CD4-positive, alpha-beta T cell (primary cell): ENCODE measurements at regions not wholly inside any gene's neighbourhood (a gene's known extent, or its start where the extent isn't known, plus 50 kb on each side); places are given as distances from the start of the nearest gene placed in this dataset.

Experiments
- ATAC-seq: fragments of 200-7000 bp; cut with Tn5 transposase; one replicate; pipeline ENCODE4 v1.10.0; 2022; ENCODE audit warnings: mild to moderate bottlenecking; ENCODE audit not compliant: poor library complexity
- CTCF ChIA-PET: fragments of 350-600 bp; sonication (Branson Sonifier 250); formaldehyde crosslinking; loops from one replicate; lab custom pipeline; 2021; ENCODE audit warnings: antibody characterized with exemption, inconsistent platforms; lab: Charles Lee
- POLR2A ChIA-PET: fragments of 350-600 bp; sonication (Branson Sonifier 250); formaldehyde crosslinking; loops from one replicate; lab custom pipeline; 2021; ENCODE audit warnings: antibody characterized with exemption, inconsistent platforms; lab: Charles Lee
- DNase-seq, 14 experiments: peaks; one replicate each; pipeline ENCODE4 v3.0.0-alpha.2; 2013 to 2020; ENCODE audit warnings: mixed read lengths in 2 of 14
- H3K27ac ChIP-seq, 2 donors: one replicate each; pipeline versions ENCODE4 v1.5.1 to v1.7.0; 2013; ENCODE audit warnings: low read length in 2 of 2, low read depth in 1 of 2, mild to moderate bottlenecking in 1 of 2
- H3K27me3 ChIP-seq, 2 experiments: 1 replicate in 1 of 2; 2 replicates in 1 of 2; pipeline versions ENCODE4 v1.6.1 to v1.7.0; 2013; ENCODE audit warnings: low read length in 2 of 2, control low read depth in 1 of 2, mild to moderate bottlenecking in 1 of 2, moderate library complexity in 1 of 2; ENCODE audit not compliant: insufficient read depth in 2 of 2, control insufficient read depth in 1 of 2
- H3K36me3 ChIP-seq: one replicate; pipeline ENCODE4 v1.6.1; 2013; ENCODE audit warnings: low read length, control low read depth; ENCODE audit not compliant: insufficient read depth
- H3K4me1 ChIP-seq: one replicate; pipeline ENCODE4 v1.6.1; 2013; ENCODE audit warnings: low read length, control low read depth; ENCODE audit not compliant: insufficient read depth
- H3K4me3 ChIP-seq: one replicate; pipeline ENCODE4 v1.5.1; 2013; ENCODE audit warnings: mild to moderate bottlenecking, low read length, moderate library complexity
- H3K9me3 ChIP-seq, 2 experiments: 1 replicate in 1 of 2; 2 replicates in 1 of 2; pipeline versions ENCODE4 v1.6.1 to v1.7.0; 2013; ENCODE audit warnings: low read length in 2 of 2, mild to moderate bottlenecking in 2 of 2, control low read depth in 1 of 2, moderate library complexity in 1 of 2; ENCODE audit not compliant: control insufficient read depth in 1 of 2, insufficient read depth in 1 of 2
- H3K27ac Mint-ChIP-seq: one replicate; pipeline ENCODE4 v1.8.0; 2020; ENCODE audit warnings: mixed read lengths
- H3K27me3 Mint-ChIP-seq: one replicate; pipeline ENCODE4 v1.8.0; 2021; ENCODE audit warnings: mixed read lengths
- H3K36me3 Mint-ChIP-seq: one replicate; pipeline ENCODE4 v1.8.0; 2021; ENCODE audit warnings: low read depth, mixed read lengths
- H3K4me1 Mint-ChIP-seq: one replicate; pipeline ENCODE4 v1.8.0; 2021; ENCODE audit warnings: low read depth, mixed read lengths
- H3K4me3 Mint-ChIP-seq: one replicate; pipeline ENCODE4 v1.8.0; 2020; ENCODE audit warnings: mild to moderate bottlenecking, mixed read lengths
- H3K9me3 Mint-ChIP-seq: one replicate; pipeline ENCODE4 v1.8.0; 2020; ENCODE audit warnings: mixed read lengths
- CTCF ChIP-seq: fragments of 200-600 bp; IDR thresholded peaks from one replicate; pipeline ENCODE4 v1.8.0; 2022; ENCODE audit warnings: antibody characterized with exemption, mild to moderate bottlenecking
- intact Hi-C, 2 experiments: fragments of 100-400 bp; cut with DNase I in 1 of 2; cut with micrococcal nuclease in 1 of 2; formaldehyde crosslinking; loops; one replicate each; pipeline versions ENCODE4 v1.15.1 to v1.9.0; 2023 to 2025; cut with DNase I, micrococcal nuclease

GRCh38 chr4:96784336-96784735 lies 944.4 kb downstream of the PDHA2 start:
- no peaks in the 10 kb centered on the region for H3K36me3 Mint-ChIP-seq
- intact Hi-C loops = no loop called here
- no peaks in the 10 kb centered on the region for H3K27me3 Mint-ChIP-seq
- DNase-seq (no peak), ATAC-seq (no peak)
- Histone ChIP-seq H3K27me3 (no peaks in the 10 kb centered on the region), H3K36me3 (no peaks in the 10 kb centered on the region), H3K4me3 (no peak overlapping the region), H3K27ac (no peak overlapping the region), H3K9me3 (no peaks in the 10 kb centered on the region), H3K4me1 (no peaks in the 10 kb centered on the region)
- ChIA-PET POLR2A (interaction anchor here (0.5 kb wide), 1 partner anchor 127 kb away, joined by 3 read pairs; no protein-coding TSS in a partner anchor), CTCF (no interaction called here)
- no peak overlapping the region for H3K4me3 Mint-ChIP-seq
- H3K9me3 Mint-ChIP-seq = peaks cover 2% of the 10 kb centered on the region
- TF ChIP-seq CTCF = no peak
- no peak overlapping the region for H3K27ac Mint-ChIP-seq
- no peaks in the 10 kb centered on the region for H3K4me1 Mint-ChIP-seq

GRCh38 chr4:96786306-96786705 lies 946.4 kb downstream of the PDHA2 start:
- no peak for ATAC-seq
- H3K27me3 ChIP-seq = no peaks in the 10 kb centered on the region
- no peaks in the 10 kb centered on the region for H3K36me3 Mint-ChIP-seq
- H3K27me3 Mint-ChIP-seq = no peaks in the 10 kb centered on the region
- no peaks in the 10 kb centered on the region for H3K36me3 ChIP-seq
- peaks cover 2% of the 10 kb centered on the region for H3K9me3 Mint-ChIP-seq
- H3K4me1 Mint-ChIP-seq = no peaks in the 10 kb centered on the region
- no peak overlapping the region for H3K27ac ChIP-seq
- ChIA-PET CTCF (no interaction called here), POLR2A (no interaction called here)
- H3K4me1 ChIP-seq = no peaks in the 10 kb centered on the region
- TF ChIP-seq CTCF = no peak
- no peak overlapping the region for H3K4me3 ChIP-seq
- DNase-seq = no peak
- H3K27ac Mint-ChIP-seq = no peak overlapping the region
- H3K4me3 Mint-ChIP-seq = no peak overlapping the region
- intact Hi-C loops = no loop called here
- H3K9me3 ChIP-seq = no peaks in the 10 kb centered on the region

- CTCF ChIA-PET = no interaction called here
- intact Hi-C loops = no loop called here
Observed at GRCh38 chr4:96787766-96788165, 947.9 kb downstream of the PDHA2 start.

More at GRCh38 chr4:96787766-96788165, 947.9 kb downstream of the PDHA2 start:
- Histone ChIP-seq H3K27ac (no peak overlapping the region), H3K36me3 (no peaks in the 10 kb centered on the region), H3K4me1 (no peaks in the 10 kb centered on the region), H3K9me3 (no peaks in the 10 kb centered on the region), H3K27me3 (no peaks in the 10 kb centered on the region), H3K4me3 (no peak overlapping the region)
- Mint-ChIP-seq H3K4me3 (no peak overlapping the region), H3K36me3 (no peaks in the 10 kb centered on the region), H3K9me3 (peaks cover 2% of the 10 kb centered on the region), H3K27ac (no peak overlapping the region), H3K4me1 (no peaks in the 10 kb centered on the region), H3K27me3 (no peaks in the 10 kb centered on the region)
- DNase-seq (no peak), ATAC-seq (no peak)
- TF ChIP-seq CTCF = no peak
- POLR2A ChIA-PET = no interaction called here
